Stimulated activated CD4-positive, alpha-beta T cell treated with anti-CD3 and anti-CD28 coated beads, Interleukin-1b, Interleukin-23, amount 100 ng/mL, for 1 hour (primary cell): ENCODE measurements at regions not wholly inside any gene's neighbourhood (a gene's known extent, or its start where the extent isn't known, plus 50 kb on each side); places are given as distances from the start of the nearest gene placed in this dataset.
"Not testable (repeated sequence)": the region's sequence is repeated elsewhere in the genome, so short reads cannot be mapped to it uniquely, and the experiment has no call there.

ENCODE experiments used
- DNase-seq, 2 donors: peaks; one replicate each; pipeline ENCODE4 v3.0.0-alpha.2; 2020; ENCODE audit warnings: low read depth in 2 of 2

GRCh38 chr18:78271790-78272189 is 707.8 kb upstream of the SALL3 start:
- no peak for DNase-seq

- no peak for DNase-seq
Measured at GRCh38 chr18:78273876-78274275, 705.7 kb upstream of the SALL3 start.

- not testable (repeated sequence) for DNase-seq
Measured at GRCh38 chr18:78283425-78283824, 696.2 kb upstream of the SALL3 start.

GRCh38 chr18:78292618-78293380 is 686.8 kb upstream of the SALL3 start:
- DNase-seq: no peak

- no peak for DNase-seq
Measured at GRCh38 chr18:78293540-78293939, 686.1 kb upstream of the SALL3 start.

GRCh38 chr18:78293940-78294541 is 685.6 kb upstream of the SALL3 start:
- DNase-seq: no peak

GRCh38 chr18:78295262-78295661 is 684.4 kb upstream of the SALL3 start:
- DNase-seq: no peak

GRCh38 chr18:78296166-78296565 is 683.5 kb upstream of the SALL3 start:
- DNase-seq: no peak

- no peak for DNase-seq
Measured at GRCh38 chr18:78297048-78297447, 682.6 kb upstream of the SALL3 start.

- DNase-seq: no peak
Measured at GRCh38 chr18:78303519-78304191, 676.0 kb upstream of the SALL3 start.

- no peak for DNase-seq
Measured at GRCh38 chr18:78304192-78305164, 675.1 kb upstream of the SALL3 start.

GRCh38 chr18:78305789-78306188 is 673.8 kb upstream of the SALL3 start:
- no peak for DNase-seq

- DNase-seq: no peak
Measured at GRCh38 chr18:78309307-78309706, 670.3 kb upstream of the SALL3 start.

GRCh38 chr18:78309924-78310323 is 669.7 kb upstream of the SALL3 start:
- DNase-seq: no peak

GRCh38 chr18:78319264-78319663 is 660.4 kb upstream of the SALL3 start:
- no peak for DNase-seq

GRCh38 chr18:78319961-78320360 is 659.7 kb upstream of the SALL3 start:
- DNase-seq: no peak

GRCh38 chr18:78321402-78321801 is 658.2 kb upstream of the SALL3 start:
- DNase-seq: no peak

- DNase-seq: no peak
Measured at GRCh38 chr18:78323453-78324197, 656.0 kb upstream of the SALL3 start.

GRCh38 chr18:78327643-78328042 is 652.0 kb upstream of the SALL3 start:
- DNase-seq: no peak

- DNase-seq: no peak
Measured at GRCh38 chr18:78330766-78331165, 648.9 kb upstream of the SALL3 start.

- no peak for DNase-seq
Measured at GRCh38 chr18:78352910-78353309, 626.7 kb upstream of the SALL3 start.
